Gastrocnemius medialis (tissue), 4 donors: ENCODE measurements at regions not wholly inside any gene's neighbourhood (a gene's known extent, or its start where the extent isn't known, plus 50 kb on each side); places are given as distances from the start of the nearest gene placed in this dataset.

Experiments used
- POLR2A ChIP-seq, 2 donors: fragments of 450-650 bp; IDR thresholded peaks; one replicate each; pipeline ENCODE4 v1.6.1; 2017; ENCODE audit warnings: antibody characterized with exemption in 2 of 2, mild to moderate bottlenecking in 2 of 2, moderate library complexity in 2 of 2
- TF ChIP-seq, protein P1 (sequence below), 5 experiments: fragments of 450-650 bp in 3 of 5; fragments of 200-600 bp in 2 of 5; sonication (generic) in 2 of 5; IDR thresholded peaks in 4 of 5; conservative IDR thresholded peaks in 1 of 5; 1 replicate in 4 of 5; 2 replicates in 1 of 5; pipeline ENCODE4 v1.5.1; 2016 to 2019; ENCODE audit warnings: antibody characterized with exemption in 5 of 5, mild to moderate bottlenecking in 3 of 5, moderate library complexity in 3 of 5

DNA sequence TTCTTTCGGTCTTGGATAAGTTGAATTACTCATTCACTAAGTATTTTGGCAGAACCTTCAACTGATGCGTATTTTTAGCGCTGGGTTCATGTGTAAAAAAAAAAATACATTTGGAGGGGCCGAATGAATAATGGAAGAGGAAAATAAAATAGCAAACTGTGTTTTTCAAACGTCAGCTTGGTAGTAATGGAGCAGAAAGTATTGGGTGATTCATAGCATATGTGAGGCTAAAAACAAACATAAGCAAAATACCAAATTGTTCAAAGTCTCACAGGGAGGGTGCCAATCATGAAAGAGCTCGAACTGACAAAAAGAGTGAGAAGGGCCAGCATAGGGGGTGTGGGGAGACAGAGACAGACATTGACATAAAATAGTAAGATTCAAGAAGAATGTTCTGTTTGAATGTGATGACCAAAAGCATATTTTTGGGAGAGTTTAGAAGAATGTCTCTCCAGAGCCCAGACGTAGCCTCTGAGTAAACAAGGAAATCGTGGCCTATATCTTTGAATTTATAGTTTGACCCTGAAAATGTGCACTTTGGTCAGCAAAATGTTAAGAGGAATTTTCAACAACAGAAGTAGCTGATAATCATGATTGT is 174.9 kb upstream of the HMHB1 start:
- TF ChIP-seq POLR2A (IDR thresholded peaks at IDR 0.05): no peak
- TF ChIP-seq, protein P1, sequence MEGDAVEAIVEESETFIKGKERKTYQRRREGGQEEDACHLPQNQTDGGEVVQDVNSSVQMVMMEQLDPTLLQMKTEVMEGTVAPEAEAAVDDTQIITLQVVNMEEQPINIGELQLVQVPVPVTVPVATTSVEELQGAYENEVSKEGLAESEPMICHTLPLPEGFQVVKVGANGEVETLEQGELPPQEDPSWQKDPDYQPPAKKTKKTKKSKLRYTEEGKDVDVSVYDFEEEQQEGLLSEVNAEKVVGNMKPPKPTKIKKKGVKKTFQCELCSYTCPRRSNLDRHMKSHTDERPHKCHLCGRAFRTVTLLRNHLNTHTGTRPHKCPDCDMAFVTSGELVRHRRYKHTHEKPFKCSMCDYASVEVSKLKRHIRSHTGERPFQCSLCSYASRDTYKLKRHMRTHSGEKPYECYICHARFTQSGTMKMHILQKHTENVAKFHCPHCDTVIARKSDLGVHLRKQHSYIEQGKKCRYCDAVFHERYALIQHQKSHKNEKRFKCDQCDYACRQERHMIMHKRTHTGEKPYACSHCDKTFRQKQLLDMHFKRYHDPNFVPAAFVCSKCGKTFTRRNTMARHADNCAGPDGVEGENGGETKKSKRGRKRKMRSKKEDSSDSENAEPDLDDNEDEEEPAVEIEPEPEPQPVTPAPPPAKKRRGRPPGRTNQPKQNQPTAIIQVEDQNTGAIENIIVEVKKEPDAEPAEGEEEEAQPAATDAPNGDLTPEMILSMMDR (IDR thresholded peaks at IDR 0.05 in 4 of 5, conservative IDR thresholded peaks at IDR 0.05 in 1 of 5): no peak
